ENCODE measurements at regions not wholly inside any gene's neighbourhood (a gene's known extent, or its start where the extent isn't known, plus 50 kb on each side); places are given as distances from the start of the nearest gene placed in this dataset.

DNA sequence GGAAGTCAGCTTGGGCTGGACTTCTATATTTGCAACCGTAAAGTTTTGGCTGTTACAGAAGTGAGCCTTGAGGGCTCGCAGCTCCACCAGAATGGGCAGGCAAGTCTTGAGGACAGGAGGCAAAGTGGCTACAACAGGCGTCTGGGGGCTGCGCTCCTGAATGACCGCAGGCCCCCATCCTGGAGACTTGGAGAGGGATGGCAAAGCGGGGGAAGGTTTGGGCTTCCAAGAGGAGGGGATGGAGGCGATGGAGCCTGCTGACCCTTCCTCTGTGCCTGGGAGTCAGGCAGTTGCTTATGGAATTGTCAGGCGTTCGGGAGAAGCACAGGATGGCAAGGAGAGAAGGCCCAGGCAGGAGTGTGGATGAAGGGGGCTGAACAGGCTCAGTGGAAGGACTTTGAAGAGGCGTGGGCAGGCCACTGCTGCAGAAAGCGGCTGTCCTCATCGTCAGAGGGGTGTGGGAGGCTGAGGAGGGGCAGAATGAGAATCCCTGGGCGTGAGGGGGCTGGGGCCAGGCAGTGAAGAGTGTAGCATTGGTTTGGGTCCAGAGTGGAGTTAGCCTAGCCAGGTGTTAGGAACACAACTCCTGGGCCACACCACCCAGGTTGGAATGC, 72.3 kb downstream of the INHBB start:
- no peak for TF ChIP-seq JUND (IDR thresholded peaks at IDR 0.05; ENCODE audit: low read depth)
- DNase-seq (ENCODE audit: low read depth in 1 of 2, low spot score in 1 of 2) = no peak
- in situ Hi-C loops (cut with HindIII; ENCODE audit: low pct_unique_long_range_greater_than_20kb, low sequenced_read_pairs) = no loop called here

- TF ChIP-seq JUND (IDR thresholded peaks at IDR 0.05; ENCODE audit: low read depth) = no peak
- in situ Hi-C loops (cut with HindIII; ENCODE audit: low pct_unique_long_range_greater_than_20kb, low sequenced_read_pairs) = no loop called here
- DNase-seq (ENCODE audit: low read depth in 1 of 2, low spot score in 1 of 2) = no peak
These were observed 73.1 kb downstream of the INHBB start for GRCh38 chr2:120419073-120419472.

DNA sequence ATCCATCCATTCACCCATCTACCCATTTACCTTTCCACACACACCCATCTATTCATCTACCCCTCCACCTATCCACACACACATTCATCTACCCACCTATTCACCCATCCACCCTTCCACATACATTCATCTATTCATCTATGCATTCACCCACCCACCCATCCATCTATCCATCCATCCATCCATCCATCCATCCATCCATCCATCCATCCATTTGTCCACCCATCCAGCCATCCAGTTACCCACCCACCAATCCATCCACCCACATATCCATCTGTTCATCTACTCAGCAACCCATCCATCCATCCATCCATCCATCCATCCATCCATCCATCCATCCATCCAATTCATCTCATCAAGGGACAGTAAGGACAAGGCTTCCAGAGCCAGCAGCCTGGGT, 74.0 kb downstream of the INHBB start:
- DNase-seq (ENCODE audit: low read depth in 1 of 2, low spot score in 1 of 2) = no peak
- in situ Hi-C loops (cut with HindIII; ENCODE audit: low pct_unique_long_range_greater_than_20kb, low sequenced_read_pairs) = no loop called here
- no peak for TF ChIP-seq JUND (IDR thresholded peaks at IDR 0.05; ENCODE audit: low read depth)

GRCh38 chr2:120421126-120421829, 75.3 kb downstream of the INHBB start:
- DNase-seq (ENCODE audit: low read depth in 1 of 2, low spot score in 1 of 2) = peak in 1 of 2 experiments; percentile 80
- TF ChIP-seq JUND (IDR thresholded peaks at IDR 0.05; ENCODE audit: low read depth) = no peak
- in situ Hi-C loops (cut with HindIII; ENCODE audit: low pct_unique_long_range_greater_than_20kb, low sequenced_read_pairs) = no loop called here

GRCh38 chr2:120421830-120422175, 75.9 kb downstream of the INHBB start:
- DNase-seq (ENCODE audit: low read depth in 1 of 2, low spot score in 1 of 2) = peak in 1 of 2 experiments; percentile 69
- in situ Hi-C loops (cut with HindIII; ENCODE audit: low pct_unique_long_range_greater_than_20kb, low sequenced_read_pairs) = no loop called here
- TF ChIP-seq JUND (IDR thresholded peaks at IDR 0.05; ENCODE audit: low read depth) = no peak

DNA sequence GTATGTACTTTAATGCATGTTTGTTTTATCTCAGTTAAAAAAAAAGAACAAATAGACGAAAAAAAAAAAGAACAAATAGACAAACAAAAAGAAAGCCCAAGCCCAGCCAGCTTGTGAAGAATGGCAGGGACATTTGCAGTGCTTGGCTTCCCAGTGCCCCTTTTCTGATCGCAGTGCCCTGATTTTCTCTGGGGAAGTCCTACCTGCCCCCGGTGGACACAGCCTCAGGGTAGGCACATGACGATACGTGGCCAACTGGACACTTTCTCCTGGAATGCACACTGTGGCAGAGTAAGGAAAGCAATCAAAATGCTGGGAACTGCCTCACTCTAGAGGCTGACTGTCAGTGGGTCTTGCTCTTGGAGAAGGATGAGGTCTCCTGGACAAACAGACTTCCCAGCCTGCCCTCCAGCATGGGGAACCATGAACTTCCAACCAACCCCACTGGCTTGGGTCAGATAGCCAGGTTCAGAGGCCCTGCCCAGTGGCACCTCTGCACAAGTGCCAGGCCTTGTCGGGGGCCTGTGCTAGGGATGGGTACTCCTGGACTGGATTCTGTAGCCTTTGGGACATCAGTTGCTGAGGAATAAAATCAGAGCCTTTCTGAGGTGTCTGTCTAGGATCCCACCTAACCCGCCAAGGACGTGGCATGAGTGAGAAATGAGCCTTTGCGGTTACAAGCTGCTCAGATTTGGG, 76.7 kb downstream of the INHBB start:
- DNase-seq (ENCODE audit: low read depth in 1 of 2, low spot score in 1 of 2) = peak in 1 of 2 experiments; percentile 70
- in situ Hi-C loops (cut with HindIII; ENCODE audit: low pct_unique_long_range_greater_than_20kb, low sequenced_read_pairs) = no loop called here
- no peak for TF ChIP-seq JUND (IDR thresholded peaks at IDR 0.05; ENCODE audit: low read depth)

GRCh38 chr2:120423167-120423943, 77.4 kb downstream of the INHBB start:
- no peak for TF ChIP-seq JUND (IDR thresholded peaks at IDR 0.05; ENCODE audit: low read depth)
- DNase-seq (ENCODE audit: low read depth in 1 of 2, low spot score in 1 of 2) = peak in 1 of 2 experiments; percentile 66
- in situ Hi-C loops (cut with HindIII; ENCODE audit: low pct_unique_long_range_greater_than_20kb, low sequenced_read_pairs) = no loop called here

DNA sequence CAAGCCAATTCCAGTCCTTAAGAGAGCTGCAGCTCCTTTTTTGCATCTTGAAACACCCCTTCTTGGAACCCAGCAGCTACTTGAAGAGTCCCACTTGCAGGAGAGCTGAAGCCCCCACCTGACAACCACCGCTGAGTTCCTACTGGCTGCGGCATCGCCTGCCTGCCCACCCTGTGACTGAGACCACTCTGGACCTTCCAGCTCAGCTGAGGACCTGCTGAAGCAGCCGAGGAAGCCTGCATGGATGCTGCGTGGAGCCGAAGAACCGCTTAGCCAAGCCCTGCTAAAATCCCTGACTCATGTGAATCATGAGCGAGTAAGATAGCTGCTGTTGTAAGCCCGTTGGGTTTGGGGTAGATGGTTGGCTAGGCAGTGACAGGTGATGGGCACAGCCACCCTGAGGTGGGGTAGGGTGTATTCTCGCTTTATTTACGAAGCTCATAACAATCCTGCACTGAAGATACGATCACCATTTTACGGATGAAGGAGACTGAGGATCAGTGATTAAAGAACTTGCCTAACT, 78.4 kb downstream of the INHBB start:
- DNase-seq (ENCODE audit: low read depth in 1 of 2, low spot score in 1 of 2) = no peak
- in situ Hi-C loops (cut with HindIII; ENCODE audit: low pct_unique_long_range_greater_than_20kb, low sequenced_read_pairs) = no loop called here
- TF ChIP-seq JUND (IDR thresholded peaks at IDR 0.05; ENCODE audit: low read depth) = no peak

DNA sequence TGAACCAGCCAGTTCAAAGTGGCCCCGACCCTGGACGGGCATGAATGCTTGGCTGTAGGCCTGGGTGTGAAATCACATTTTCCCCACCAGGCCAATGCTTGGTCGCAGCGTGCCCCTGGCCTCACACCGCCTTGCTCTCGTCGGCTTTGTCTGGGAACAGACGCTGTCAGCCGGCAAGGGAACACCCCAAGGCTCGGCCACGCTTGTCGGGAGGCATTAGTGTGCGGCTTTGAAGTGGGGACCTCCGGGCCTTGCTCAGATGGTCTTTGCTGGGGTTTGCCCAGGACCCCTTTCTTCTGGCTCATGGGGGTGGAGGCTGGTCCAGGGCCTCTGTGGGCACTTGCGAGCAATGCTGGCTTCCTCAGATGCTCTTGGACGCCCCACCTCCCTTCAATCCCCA, 79.1 kb downstream of the INHBB start:
- in situ Hi-C loops (cut with HindIII; ENCODE audit: low pct_unique_long_range_greater_than_20kb, low sequenced_read_pairs) = no loop called here
- DNase-seq (ENCODE audit: low read depth in 1 of 2, low spot score in 1 of 2) = no peak
- TF ChIP-seq JUND (IDR thresholded peaks at IDR 0.05; ENCODE audit: low read depth) = no peak

- no peak for DNase-seq (ENCODE audit: low read depth in 1 of 2, low spot score in 1 of 2)
- in situ Hi-C loops (cut with HindIII; ENCODE audit: low pct_unique_long_range_greater_than_20kb, low sequenced_read_pairs) = no loop called here
- TF ChIP-seq JUND (IDR thresholded peaks at IDR 0.05; ENCODE audit: low read depth) = no peak
These were observed 82.8 kb downstream of the INHBB start for GRCh38 chr2:120428748-120429147.

DNA sequence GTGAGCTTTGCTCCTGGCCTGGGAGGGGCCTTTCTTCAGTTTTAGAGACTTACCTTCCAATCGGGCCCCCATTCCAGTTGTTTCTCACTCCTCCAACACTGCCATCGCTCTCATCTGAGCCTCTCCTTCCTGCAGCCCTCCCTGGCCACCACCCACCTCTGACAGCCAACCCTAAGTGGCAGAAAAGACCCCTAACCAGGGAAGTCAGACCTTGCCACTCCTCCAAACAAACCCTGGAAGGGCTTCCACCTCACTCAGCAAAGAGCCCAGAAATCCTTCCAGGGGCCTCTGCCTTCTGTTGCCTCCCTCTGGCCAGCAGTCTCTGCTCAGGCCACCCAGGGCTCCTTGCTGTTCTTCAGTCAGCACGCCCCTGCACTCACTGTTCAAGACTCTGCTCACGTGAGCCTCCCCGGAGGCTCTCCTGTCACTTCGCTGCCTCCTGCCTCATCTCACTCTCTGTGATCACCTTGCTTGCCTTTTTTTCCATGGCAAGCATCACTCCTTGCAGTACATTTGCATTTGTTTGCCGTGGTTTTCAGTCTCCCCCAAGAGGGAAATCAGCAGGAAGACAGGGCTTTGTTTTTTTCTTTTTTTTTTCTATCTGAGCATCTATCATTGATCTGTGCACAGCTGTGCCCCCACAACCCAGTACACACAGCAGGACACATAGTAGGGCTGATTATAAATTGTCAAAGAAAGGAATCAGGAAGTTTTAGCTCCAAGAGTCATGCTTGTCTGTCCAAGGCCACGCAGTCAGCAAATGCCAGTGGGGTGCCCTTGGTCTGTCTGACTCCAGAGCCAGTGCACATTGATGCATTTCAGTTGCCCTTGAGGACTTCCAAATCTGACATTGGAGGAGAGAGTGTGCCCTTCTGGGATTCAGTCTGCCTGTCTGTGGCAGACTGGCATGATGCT, 83.9 kb downstream of the INHBB start:
- DNase-seq (ENCODE audit: low read depth in 1 of 2, low spot score in 1 of 2) = no peak
- TF ChIP-seq JUND (IDR thresholded peaks at IDR 0.05; ENCODE audit: low read depth) = no peak

DNA sequence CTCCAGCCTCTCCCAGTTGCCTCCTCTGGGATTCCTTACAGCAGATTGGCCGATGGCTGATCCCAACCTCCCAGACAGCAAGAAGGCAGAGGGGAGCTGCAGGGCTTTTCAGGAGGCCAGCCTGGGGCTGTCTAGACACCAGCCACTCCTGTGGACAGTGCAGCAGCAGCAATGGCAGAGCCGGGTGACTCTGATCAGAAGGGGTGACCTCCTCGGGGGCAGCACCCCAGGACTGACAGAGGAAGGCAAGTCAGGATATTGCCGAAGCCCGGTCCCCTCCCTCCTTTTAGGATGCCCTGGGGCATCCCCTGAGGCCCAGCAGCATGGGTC, 84.5 kb downstream of the INHBB start:
- in situ Hi-C loops (cut with HindIII; ENCODE audit: low pct_unique_long_range_greater_than_20kb, low sequenced_read_pairs) = no loop called here
- DNase-seq (ENCODE audit: low read depth in 1 of 2, low spot score in 1 of 2) = no peak
- no peak for TF ChIP-seq JUND (IDR thresholded peaks at IDR 0.05; ENCODE audit: low read depth)

More for the DNA sequence above, 83.9 kb downstream of the INHBB start:
- in situ Hi-C loops (cut with HindIII; ENCODE audit: low pct_unique_long_range_greater_than_20kb, low sequenced_read_pairs) = no loop called here
